H1 (cell line): ENCODE measurements at regions not wholly inside any gene's neighbourhood (a gene's known extent, or its start where the extent isn't known, plus 50 kb on each side); places are given as distances from the start of the nearest gene placed in this dataset.

Source experiments
- CTCF ChIA-PET: fragments of 300-600 bp; sonication (Branson Sonifier 250); formaldehyde crosslinking; loops from one replicate; lab custom pipeline; 2021; ENCODE audit not compliant: partially characterized antibody; lab: Charles Lee
- POLR2A ChIA-PET: fragments of 300-600 bp; sonication (Branson Sonifier 250); formaldehyde crosslinking; loops from one replicate; lab custom pipeline; 2021; ENCODE audit warnings: inconsistent platforms; ENCODE audit not compliant: partially characterized antibody; lab: Charles Lee
- DNase-seq, 2 experiments: peaks; one replicate each; pipeline versions ENCODE4 v3.0.0 to v3.0.0-alpha.2; 2010 to 2022; ENCODE audit warnings: low spot score in 2 of 2, low read depth in 1 of 2, mixed read lengths in 1 of 2
- FAIRE-seq: peaks from 2 replicates; lab custom pipeline; 2011; peaks lifted over from hg19 to GRCh38; lab: Jason Lieb, UNC
- H2AFZ ChIP-seq: 2 replicates; pipeline ENCODE4 v1.8.1; 2012; ENCODE audit warnings: low read length, inconsistent platforms
- H2AK5ac ChIP-seq: 2 replicates; pipeline ENCODE4 v1.6.1; 2013; ENCODE audit warnings: low read depth, low read length
- H2BK120ac ChIP-seq: replicated peaks from 2 replicates; pipeline ENCODE3; 2013; ENCODE audit warnings: low read depth, low read length, inconsistent platforms
- H2BK12ac ChIP-seq: 2 replicates; pipeline ENCODE4 v1.6.1; 2013; ENCODE audit warnings: low read depth, low read length
- H2BK15ac ChIP-seq: 2 replicates; pipeline ENCODE4 v1.6.1; 2013; ENCODE audit warnings: low read length
- H2BK20ac ChIP-seq: 2 replicates; pipeline ENCODE4 v1.6.1; 2013; ENCODE audit warnings: low read length
- H2BK5ac ChIP-seq: 2 replicates; pipeline ENCODE4 v1.6.1; 2013; ENCODE audit warnings: low read depth, low read length
- H3K14ac ChIP-seq: 2 replicates; pipeline ENCODE4 v1.6.1; 2013; ENCODE audit warnings: inconsistent platforms; ENCODE audit not compliant: insufficient read length
- H3K18ac ChIP-seq: 2 replicates; pipeline ENCODE4 v1.6.1; 2013; ENCODE audit warnings: low read length; ENCODE audit errors: extremely low read depth
- H3K23ac ChIP-seq: 2 replicates; pipeline ENCODE4 v1.6.1; 2013; ENCODE audit warnings: inconsistent platforms; ENCODE audit not compliant: insufficient read length
- H3K23me2 ChIP-seq: 2 replicates; pipeline ENCODE4 v1.6.1; 2013; ENCODE audit warnings: low read depth, low read length
- H3K27ac ChIP-seq: 2 replicates; pipeline ENCODE4 v1.6.1; 2011; ENCODE audit warnings: low read depth, low read length, inconsistent platforms
- H3K27me3 ChIP-seq, 4 experiments: replicated peaks in 1 of 4; 1 replicate in 1 of 4; 2 replicates in 3 of 4; pipeline versions ENCODE4 v1.6.1 to v1.8.1; 2011 to 2013; ENCODE audit warnings: low read length in 3 of 4, mild to moderate bottlenecking in 3 of 4, inconsistent platforms in 2 of 4, mixed read lengths in 2 of 4, moderate library complexity in 1 of 4; ENCODE audit not compliant: control insufficient read depth in 3 of 4, insufficient read depth in 3 of 4; ENCODE audit errors: extremely low read depth in 1 of 4
- H3K36me3 ChIP-seq, 4 experiments: 2 replicates each; pipeline versions ENCODE4 v1.6.1 to v1.8.1; 2011 to 2013; ENCODE audit warnings: mild to moderate bottlenecking in 4 of 4, low read length in 3 of 4, moderate library complexity in 2 of 4, control low read depth in 1 of 4, inconsistent platforms in 1 of 4; ENCODE audit not compliant: insufficient read depth in 4 of 4, control insufficient read depth in 2 of 4
- H3K4ac ChIP-seq: replicated peaks from 2 replicates; pipeline ENCODE3; 2013; ENCODE audit warnings: low read length, low read depth, mixed read lengths, inconsistent platforms; ENCODE audit not compliant: insufficient read length
- H3K4me1 ChIP-seq, 4 experiments: replicated peaks in 1 of 4; 1 replicate in 1 of 4; 2 replicates in 3 of 4; pipeline versions ENCODE4 v1.6.1 to v1.8.1; 2011 to 2013; ENCODE audit warnings: low read length in 3 of 4, inconsistent platforms in 2 of 4, mixed read lengths in 1 of 4; ENCODE audit not compliant: insufficient read depth in 4 of 4, control insufficient read depth in 3 of 4
- H3K4me2 ChIP-seq, 2 experiments: 2 replicates each; pipeline versions ENCODE4 v1.6.1 to v1.8.1; 2011 to 2013; ENCODE audit warnings: low read depth in 2 of 2, low read length in 2 of 2, control low read depth in 1 of 2, inconsistent platforms in 1 of 2, mild to moderate bottlenecking in 1 of 2; ENCODE audit not compliant: insufficient read depth in 1 of 2
- H3K4me3 ChIP-seq, 4 experiments: fragments of 200-600, 300-600 bp in 1 of 4; sonication (generic), shearing (Covaris generic), sonication (Bioruptor Twin) in 1 of 4; 2 replicates each; pipeline versions ENCODE4 v1.5.1 to v1.8.1; 2011 to 2016; ENCODE audit warnings: low read length in 4 of 4, low read depth in 3 of 4, control low read depth in 2 of 4, inconsistent platforms in 2 of 4, mild to moderate bottlenecking in 2 of 4, mixed read lengths in 1 of 4, moderate library complexity in 1 of 4; ENCODE audit not compliant: insufficient read depth in 2 of 4; ENCODE audit errors: extremely low read depth in 1 of 4
- H3K56ac ChIP-seq: replicated peaks from 2 replicates; pipeline ENCODE3; 2013; ENCODE audit warnings: low read depth, mild to moderate bottlenecking, mixed read lengths, low read length, inconsistent platforms; ENCODE audit not compliant: insufficient read length
- H3K79me1 ChIP-seq: 2 replicates; pipeline ENCODE4 v1.6.1; 2013; ENCODE audit warnings: low read depth, low read length, control low read depth
- H3K79me2 ChIP-seq, 2 experiments: 2 replicates each; pipeline versions ENCODE4 v1.6.1 to v1.8.1; 2012 to 2013; ENCODE audit warnings: low read length in 2 of 2, mild to moderate bottlenecking in 2 of 2, inconsistent platforms in 1 of 2; ENCODE audit not compliant: insufficient read depth in 2 of 2, control insufficient read depth in 1 of 2
- H3K9ac ChIP-seq, 4 experiments: replicated peaks in 1 of 4; 1 replicate in 1 of 4; 2 replicates in 3 of 4; pipeline versions ENCODE4 v1.6.1 to v1.8.1; 2011 to 2013; ENCODE audit warnings: low read depth in 3 of 4, low read length in 3 of 4, control low read depth in 2 of 4, mild to moderate bottlenecking in 2 of 4, moderate library complexity in 2 of 4, inconsistent platforms in 1 of 4; ENCODE audit errors: extremely low read depth in 1 of 4
- H3K9me3 ChIP-seq, 2 experiments: 2 replicates each; pipeline versions ENCODE4 v1.6.1 to v1.8.1; 2012 to 2013; ENCODE audit warnings: mild to moderate bottlenecking in 2 of 2, moderate library complexity in 2 of 2, control low read depth in 1 of 2, inconsistent platforms in 1 of 2, low read depth in 1 of 2, low read length in 1 of 2, mixed read lengths in 1 of 2; ENCODE audit not compliant: insufficient read depth in 2 of 2
- H4K20me1 ChIP-seq, 2 experiments: replicated peaks in 1 of 2; 2 replicates each; pipeline versions ENCODE3 to v1.8.1; 2011 to 2013; ENCODE audit warnings: inconsistent platforms in 2 of 2, low read length in 2 of 2, mild to moderate bottlenecking in 1 of 2; ENCODE audit not compliant: insufficient read depth in 2 of 2, control insufficient read depth in 1 of 2
- H4K5ac ChIP-seq: 2 replicates; pipeline ENCODE4 v1.6.1; 2013; ENCODE audit warnings: low read length, low read depth, mixed read lengths, inconsistent platforms; ENCODE audit not compliant: insufficient read length
- H4K8ac ChIP-seq: 2 replicates; pipeline ENCODE4 v1.8.0; 2013; ENCODE audit warnings: mild to moderate bottlenecking, moderate library complexity, low read length, inconsistent platforms; ENCODE audit not compliant: insufficient read depth; ENCODE audit errors: extremely low read depth
- H4K91ac ChIP-seq: replicated peaks from 2 replicates; pipeline ENCODE3; 2013; ENCODE audit warnings: low read length, mixed read lengths, inconsistent platforms; ENCODE audit not compliant: insufficient read length
- HDAC2 ChIP-seq, 2 experiments: fragments of 300-600 bp in 1 of 2; sonication (generic) in 1 of 2; IDR thresholded peaks; 2 replicates each; pipeline ENCODE4 v1.6.1; 2011 to 2012; ENCODE audit warnings: low read depth in 2 of 2, low read length in 2 of 2, mild to moderate bottlenecking in 2 of 2, moderate library complexity in 2 of 2, borderline replicate concordance in 1 of 2, inconsistent platforms in 1 of 2
- TBP ChIP-seq: IDR thresholded peaks from 2 replicates; pipeline ENCODE4 v1.6.1; 2011; ENCODE audit warnings: low read depth, low read length, improper control_type of control experiment
- WGBS, 2 experiments: shearing (Covaris generic) in 1 of 2; methylation state at CpG; one replicate each; pipeline versions ENCODE4 v1.1.6 to v1.1.7; 2013 to 2015; ENCODE audit warnings: low lambda C conversion rate in 2 of 2, mixed read lengths in 2 of 2, inconsistent platforms in 1 of 2, low coverage in 1 of 2, missing lambda C conversion rate in 1 of 2; ENCODE audit not compliant: insufficient replicate concordance in 2 of 2, insufficient coverage in 1 of 2, insufficient read length in 1 of 2; ENCODE audit errors: extremely low coverage in 1 of 2, missing lambda C conversion rate in 1 of 2; 5-methylcytosine and 5-hydroxymethylcytosine counted together

GRCh38 chr10:129136951-129137350 lies 330.1 kb upstream of the MGMT start:
- DNase-seq (no peak), FAIRE-seq (no peak)
- Histone ChIP-seq H3K4ac (no peak overlapping the region), H2BK120ac (no peak overlapping the region), H3K79me2 (no peaks in the 10 kb centered on the region), H4K20me1 (no peaks in the 10 kb centered on the region), H3K36me3 (no peaks in the 10 kb centered on the region), H3K27me3 (no peaks in the 10 kb centered on the region), H3K18ac (no peak overlapping the region), H2BK5ac (no peak overlapping the region), H4K8ac (no peak overlapping the region), H2BK12ac (no peak overlapping the region), H3K4me3 (no peak overlapping the region), H3K9me3 (no peaks in the 10 kb centered on the region), H4K5ac (no peak overlapping the region), H3K56ac (no peak overlapping the region), H3K23me2 (no peaks in the 10 kb centered on the region), H2AK5ac (no peak overlapping the region), H3K27ac (no peak overlapping the region), H3K9ac (0 out of 7 replicates have a peak overlapping the region, but pooled peaks of 1 of the 4 experiments have one; percentile 15), H3K79me1 (no peaks in the 10 kb centered on the region), H2AFZ (no peak overlapping the region), H3K4me1 (peaks cover 0 to 3% (median 2%) of the 10 kb centered on the region in 4 experiments; a peak in 4 of 7 replicates), H2BK20ac (no peak overlapping the region), H3K14ac (no peak overlapping the region), H3K23ac (no peak overlapping the region), H3K4me2 (no peak overlapping the region), H4K91ac (no peak overlapping the region), H2BK15ac (no peak overlapping the region)
- 96% methylated on average over 19 of the region's 19 CpGs; no CpG with 5 or more reads in 1 of the 2 experiments for WGBS, 2 experiments
- ChIA-PET POLR2A (interaction anchor here (0.8 kb wide), 1 partner anchor 331 kb away, joined by 3 read pairs; no protein-coding TSS in a partner anchor), CTCF (no interaction called here)
- TF ChIP-seq TBP (no peak), HDAC2 (IDR thresholded peaks at IDR 0.05; ENCODE audit: borderline replicate concordance in 1 of 2, low read depth in 2 of 2, low read length in 2 of 2) (no peak)
